HG02759 (cell line): ENCODE measurements at regions not wholly inside any gene's neighbourhood (a gene's known extent, or its start where the extent isn't known, plus 50 kb on each side); places are given as distances from the start of the nearest gene placed in this dataset.
"Not testable (repeated sequence)": the region's sequence is repeated elsewhere in the genome, so short reads cannot be mapped to it uniquely, and the experiment has no call there.

Experiments used
- ATAC-seq: cut with Tn5 transposase; IDR thresholded peaks from one replicate; pipeline ENCODE4 v1.9.1; 2021; ENCODE audit warnings: mild to moderate bottlenecking, moderate library complexity; ENCODE audit not compliant: unreplicated experiment

- ATAC-seq: no peak
Observed at GRCh38 chr4:188372058-188372457, 232.8 kb downstream of the TRIML1 start.

- ATAC-seq: no peak
Observed at GRCh38 chr4:188372829-188373228, 233.6 kb downstream of the TRIML1 start.

DNA sequence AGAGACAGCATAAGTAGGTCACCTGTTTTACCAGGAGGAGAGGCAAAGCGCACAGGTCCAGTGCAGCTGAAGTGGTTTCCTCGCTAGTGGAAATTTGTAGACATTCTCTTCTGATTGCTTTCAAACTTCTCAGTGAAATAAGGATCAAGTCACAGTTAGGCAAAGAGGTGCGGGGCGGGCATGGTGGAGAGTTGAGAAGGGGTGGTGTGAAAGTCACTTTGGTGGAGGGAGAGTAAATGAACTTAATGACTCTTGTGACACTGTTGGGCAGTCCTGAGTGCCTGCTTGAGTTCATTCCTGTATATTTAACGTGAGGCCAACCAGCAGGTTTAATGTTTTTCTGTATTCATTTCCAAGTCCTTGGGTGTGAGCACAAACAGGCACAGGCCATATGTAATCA is 235.6 kb downstream of the TRIML1 start:
- no peak for ATAC-seq

- no peak for ATAC-seq
Observed at GRCh38 chr4:188377816-188378215, 238.6 kb downstream of the TRIML1 start.

DNA sequence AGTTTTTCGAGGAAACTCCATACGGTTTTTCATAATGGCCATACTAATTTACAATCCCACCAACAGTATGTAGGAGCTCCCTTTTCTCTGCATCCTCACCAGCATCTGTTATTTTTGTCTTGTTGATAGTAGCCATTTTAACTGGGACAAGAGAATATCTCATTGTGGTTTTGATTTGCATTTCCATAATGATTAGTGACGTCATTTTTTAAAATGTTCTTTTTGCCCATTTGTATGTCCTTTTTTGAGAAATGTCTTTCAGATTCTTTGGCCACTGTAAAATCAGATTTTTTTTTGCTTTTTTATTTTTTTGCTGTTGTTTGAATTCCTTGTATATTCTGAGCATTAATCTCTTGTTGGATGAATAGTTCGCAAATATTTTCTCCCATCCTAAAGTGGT is 243.9 kb downstream of the TRIML1 start:
- ATAC-seq: no peak

DNA sequence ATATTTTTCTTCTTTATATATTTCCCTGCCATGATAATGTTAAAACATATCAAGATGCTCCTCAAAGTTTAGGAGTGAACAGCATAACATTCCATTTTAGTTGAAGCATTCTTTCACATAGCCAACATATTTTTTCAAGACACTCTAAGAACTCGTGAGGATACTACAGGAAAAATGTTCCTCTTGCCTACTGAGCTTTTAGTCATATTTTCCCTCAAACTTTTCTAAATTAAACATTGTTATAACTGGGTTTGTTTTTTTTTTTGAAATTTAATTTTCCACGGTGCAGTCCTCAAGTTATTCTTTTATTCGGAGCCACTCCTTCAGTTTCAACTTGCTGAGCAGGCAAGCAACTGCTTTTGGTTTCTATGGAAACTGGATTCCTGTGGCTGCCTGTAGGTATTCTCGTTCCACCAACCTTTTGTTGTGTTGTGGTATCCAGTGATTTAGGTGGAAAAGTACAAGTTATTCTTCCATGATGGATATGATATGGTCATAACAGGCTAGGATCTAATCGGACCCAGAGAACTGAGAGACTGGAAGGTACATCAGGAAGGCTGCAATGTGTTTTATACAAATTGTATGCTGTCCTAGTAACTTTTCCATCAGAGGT is 248.0 kb downstream of the TRIML1 start:
- ATAC-seq: no peak

DNA sequence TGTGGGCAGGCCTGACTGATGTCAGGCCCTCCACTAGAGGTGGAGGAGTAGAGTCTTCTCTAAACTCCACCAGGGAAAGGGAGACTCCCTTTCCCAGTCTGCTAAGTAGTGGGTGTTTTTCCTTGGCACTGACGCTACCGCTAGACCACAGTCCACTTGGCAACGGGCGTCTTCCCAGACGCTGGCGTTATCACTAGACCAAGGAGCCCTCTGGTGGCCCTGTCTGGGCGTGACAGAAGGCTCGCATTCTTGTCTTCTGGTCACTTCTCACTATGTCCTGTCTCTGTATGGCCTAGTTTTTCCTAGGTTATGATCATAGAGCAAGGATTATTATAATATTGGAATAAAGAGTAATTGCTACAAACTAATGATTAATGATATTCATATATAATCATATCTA is 252.1 kb downstream of the TRIML1 start:
- ATAC-seq: not testable (repeated sequence)

GRCh38 chr4:188396037-188396436 is 256.8 kb downstream of the TRIML1 start:
- ATAC-seq: no peak

GRCh38 chr4:188399834-188400233 is 260.6 kb downstream of the TRIML1 start:
- no peak for ATAC-seq

GRCh38 chr4:188400451-188400850 is 261.2 kb downstream of the TRIML1 start:
- no peak for ATAC-seq

DNA sequence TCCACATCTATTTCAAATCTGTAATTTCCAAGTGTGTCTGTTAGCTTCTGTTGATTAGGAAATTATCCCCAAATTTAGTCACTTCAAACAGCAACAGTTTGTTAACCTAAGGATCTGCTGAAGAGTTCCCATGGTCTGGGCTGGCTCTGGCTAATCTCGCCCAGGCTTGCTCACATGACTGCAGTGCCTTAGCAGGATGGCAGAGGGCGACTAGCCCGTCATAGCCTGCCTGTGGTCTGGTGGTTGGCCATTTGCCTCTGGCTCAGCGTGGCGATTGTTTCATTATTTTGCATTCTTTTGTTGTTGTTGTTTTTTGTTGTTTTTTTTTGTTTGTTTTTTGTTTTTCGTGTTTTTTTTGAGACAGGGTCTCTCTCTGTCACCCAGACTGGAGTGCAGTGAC is 264.0 kb downstream of the TRIML1 start:
- no peak for ATAC-seq

GRCh38 chr4:188405071-188405835 is 266.0 kb downstream of the TRIML1 start:
- ATAC-seq: not testable (repeated sequence)

DNA sequence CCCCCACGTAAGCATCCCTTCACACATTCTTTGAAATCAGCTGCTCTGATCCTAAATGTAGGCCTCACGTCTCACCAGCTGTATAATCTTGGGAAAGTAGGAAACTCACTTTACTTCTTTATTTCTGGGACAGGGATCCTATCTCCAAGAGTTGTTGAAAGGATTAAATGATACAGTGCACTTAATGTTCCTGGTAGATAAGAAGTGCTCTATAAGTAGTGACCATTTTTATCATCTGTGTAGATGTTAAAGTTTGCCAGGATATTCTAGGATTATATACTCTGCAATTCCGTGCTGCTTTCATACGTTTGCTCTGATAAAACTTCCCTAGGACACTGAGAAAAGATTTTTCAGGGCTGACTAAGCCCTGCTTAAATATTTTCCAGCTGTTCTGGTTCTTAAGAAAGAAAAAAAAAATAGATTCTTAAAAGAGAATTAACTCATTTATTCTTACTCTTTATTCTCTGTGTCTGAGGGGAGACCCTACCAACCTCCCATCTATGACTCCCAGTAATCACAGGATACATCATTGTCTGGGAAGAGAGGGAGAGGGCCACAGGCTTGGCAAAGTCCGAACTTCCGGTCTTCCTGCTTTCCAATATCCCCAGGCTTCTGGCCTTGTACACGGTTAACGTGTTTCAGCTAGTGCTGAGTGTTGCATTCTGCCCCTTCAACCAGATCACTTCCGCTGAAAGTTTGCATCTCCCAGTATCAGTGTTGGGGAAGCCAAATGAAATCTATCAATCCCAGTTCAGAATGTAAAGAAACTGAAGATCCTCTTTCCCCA is 269.2 kb downstream of the TRIML1 start:
- ATAC-seq: no peak

- no peak for ATAC-seq
Observed at GRCh38 chr4:188409851-188410250, 270.6 kb downstream of the TRIML1 start.

DNA sequence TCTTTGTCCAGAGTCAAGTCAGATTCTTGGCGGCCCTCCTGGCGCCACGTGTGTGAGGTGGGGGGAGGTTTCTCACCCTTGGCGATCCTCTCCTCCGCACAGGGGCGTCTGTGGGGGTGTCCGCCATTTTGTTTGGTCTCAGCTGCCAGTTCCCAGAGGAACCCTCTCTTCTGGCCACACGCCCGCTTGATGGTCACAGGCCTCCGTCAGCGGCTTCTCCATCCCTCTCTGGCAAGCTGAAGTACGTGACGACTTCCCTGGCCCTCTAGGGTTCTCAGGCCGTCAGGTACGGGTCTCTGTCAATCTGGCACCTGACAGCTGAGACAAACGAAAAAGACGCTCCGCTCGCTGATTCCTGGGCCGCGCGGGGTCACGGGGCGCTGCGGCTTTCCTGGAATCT is 272.6 kb downstream of the TRIML1 start:
- ATAC-seq: no peak

DNA sequence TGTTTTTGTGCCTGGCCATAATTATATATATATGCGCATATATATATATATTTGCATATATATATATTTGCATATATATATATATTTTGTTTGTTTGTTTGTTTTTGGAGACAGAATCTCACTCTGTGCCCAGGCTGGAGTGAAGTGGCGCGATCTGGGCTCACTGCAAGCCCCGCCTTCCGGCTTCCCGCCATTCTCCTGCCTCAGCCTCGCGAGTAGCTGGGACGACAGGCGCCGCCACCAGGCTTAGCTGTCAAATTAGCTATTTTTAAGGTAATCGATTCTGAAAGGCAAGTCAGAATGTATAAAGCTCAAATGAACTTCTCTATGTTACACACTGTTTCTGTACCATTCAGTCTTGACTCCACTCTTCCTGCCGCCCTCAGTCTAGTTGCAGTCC is 273.3 kb downstream of the TRIML1 start:
- no peak for ATAC-seq

GRCh38 chr4:188414441-188414840 is 275.2 kb downstream of the TRIML1 start:
- no peak for ATAC-seq

GRCh38 chr4:188417181-188417580 is 277.9 kb downstream of the TRIML1 start:
- no peak for ATAC-seq

- ATAC-seq: no peak
Observed at GRCh38 chr4:188423039-188423438, 283.8 kb downstream of the TRIML1 start.

GRCh38 chr4:188428935-188429334 is 289.7 kb downstream of the TRIML1 start:
- no peak for ATAC-seq

- no peak for ATAC-seq
Observed at GRCh38 chr4:188429965-188430364, 290.7 kb downstream of the TRIML1 start.

DNA sequence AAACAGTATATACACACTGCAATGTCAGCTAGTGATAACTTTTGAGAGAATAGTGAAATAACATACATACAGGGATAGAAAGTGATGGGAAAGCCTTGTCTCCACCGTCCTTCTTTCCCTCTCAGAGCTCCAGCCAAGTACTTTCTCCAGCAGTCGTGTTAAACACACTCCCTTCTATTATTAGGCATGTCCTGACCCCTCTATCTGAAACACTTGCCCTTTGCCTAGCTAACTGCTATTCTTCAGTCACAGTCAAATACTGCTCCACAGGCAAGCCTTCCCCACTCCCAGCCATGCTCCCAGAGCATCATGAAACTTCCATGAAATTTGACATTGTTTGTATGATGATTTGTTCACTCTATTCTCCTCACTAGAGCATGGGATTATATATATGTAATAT is 291.1 kb downstream of the TRIML1 start:
- ATAC-seq: no peak
